HG02798 (cell line): ENCODE measurements at regions not wholly inside any gene's neighbourhood (a gene's known extent, or its start where the extent isn't known, plus 50 kb on each side); places are given as distances from the start of the nearest gene placed in this dataset.

ENCODE experiments used
- ATAC-seq: cut with Tn5 transposase; IDR thresholded peaks from one replicate; pipeline ENCODE4 v1.9.1; 2021; ENCODE audit warnings: mild to moderate bottlenecking; ENCODE audit not compliant: unreplicated experiment, poor library complexity

GRCh38 chr16:7107436-7107835 lies 225.2 kb upstream of the RBFOX1 start:
- ATAC-seq, result no peak

GRCh38 chr16:7103056-7103455 lies 229.6 kb upstream of the RBFOX1 start:
- ATAC-seq, result no peak

GRCh38 chr16:7101054-7101453 lies 231.6 kb upstream of the RBFOX1 start:
- ATAC-seq, result no peak

- ATAC-seq, result no peak
These were observed 235.1 kb upstream of the RBFOX1 start for GRCh38 chr16:7097518-7097917.

- ATAC-seq, result no peak
These were observed 239.1 kb upstream of the RBFOX1 start for GRCh38 chr16:7093511-7093910.

GRCh38 chr16:7090628-7091115 lies 242.0 kb upstream of the RBFOX1 start:
- no peak for ATAC-seq

GRCh38 chr16:7089751-7090150 lies 242.9 kb upstream of the RBFOX1 start:
- ATAC-seq, result no peak

GRCh38 chr16:7088711-7089110 lies 243.9 kb upstream of the RBFOX1 start:
- no peak for ATAC-seq

GRCh38 chr16:7086822-7087616 lies 245.6 kb upstream of the RBFOX1 start:
- ATAC-seq, result no peak

- no peak for ATAC-seq
These were observed 246.9 kb upstream of the RBFOX1 start for GRCh38 chr16:7085776-7086175.

GRCh38 chr16:7083096-7083495 lies 249.5 kb upstream of the RBFOX1 start:
- no peak for ATAC-seq

- no peak for ATAC-seq
These were observed 255.0 kb upstream of the RBFOX1 start for GRCh38 chr16:7077636-7078035.

GRCh38 chr16:7074715-7075114 lies 257.9 kb upstream of the RBFOX1 start:
- ATAC-seq, result no peak

- ATAC-seq, result no peak
These were observed 275.2 kb upstream of the RBFOX1 start for GRCh38 chr16:7057458-7057857.

- no peak for ATAC-seq
These were observed 277.2 kb upstream of the RBFOX1 start for GRCh38 chr16:7055443-7055842.

GRCh38 chr16:7051591-7052349 lies 280.9 kb upstream of the RBFOX1 start:
- no peak for ATAC-seq

GRCh38 chr16:7044331-7044730 lies 288.3 kb upstream of the RBFOX1 start:
- no peak for ATAC-seq

- no peak for ATAC-seq
These were observed 294.2 kb upstream of the RBFOX1 start for GRCh38 chr16:7038475-7038874.

GRCh38 chr16:7037495-7037894 lies 295.1 kb upstream of the RBFOX1 start:
- ATAC-seq, result no peak

- no peak for ATAC-seq
These were observed 301.6 kb upstream of the RBFOX1 start for GRCh38 chr16:7031031-7031430.

- no peak for ATAC-seq
These were observed 305.2 kb upstream of the RBFOX1 start for GRCh38 chr16:7027401-7027800.

- no peak for ATAC-seq
These were observed 306.0 kb upstream of the RBFOX1 start for GRCh38 chr16:7026639-7027038.
